T-cell (primary cell): ENCODE measurements at regions not wholly inside any gene's neighbourhood (a gene's known extent, or its start where the extent isn't known, plus 50 kb on each side); places are given as distances from the start of the nearest gene placed in this dataset.
"Not testable (repeated sequence)": the region's sequence is repeated elsewhere in the genome, so short reads cannot be mapped to it uniquely, and the experiment has no call there.

Experiments used
- ATAC-seq, 4 experiments: fragments of 200-7000 bp in 3 of 4; fragments of 150-1000 bp in 1 of 4; cut with Tn5 transposase; replicated peaks in 1 of 4; 1 replicate in 3 of 4; 2 replicates in 1 of 4; pipeline ENCODE4 v1.10.0; 2021; ENCODE audit warnings: moderate library complexity in 3 of 4, mild to moderate bottlenecking in 2 of 4, moderate number of reproducible peaks in 1 of 4
- CTCF ChIA-PET, 2 donors: fragments of 300-600 bp; sonication (Branson Sonifier 250); formaldehyde crosslinking; loops; one replicate each; lab custom pipeline; 2022; ENCODE audit warnings: antibody characterized with exemption in 2 of 2; lab: Charles Lee
- POLR2A ChIA-PET, 2 donors: fragments of 300-600 bp; sonication (Branson Sonifier 250); formaldehyde crosslinking; loops; one replicate each; lab custom pipeline; 2022; ENCODE audit warnings: antibody characterized with exemption in 2 of 2; lab: Charles Lee
- DNase-seq, 35 experiments: peaks; one replicate each; pipeline versions ENCODE4 v3.0.0 to v3.0.0-alpha.2; 2013 to 2023
- H3K27ac ChIP-seq: one replicate; pipeline ENCODE4 v1.5.1; 2013; ENCODE audit warnings: low read length
- H3K27me3 ChIP-seq, 2 experiments: replicated peaks in 1 of 2; 1 replicate in 1 of 2; 2 replicates in 1 of 2; pipeline versions ENCODE4 v1.6.1 to v1.7.0; 2013; ENCODE audit warnings: low read length in 1 of 2, mixed read lengths in 1 of 2; ENCODE audit not compliant: control insufficient read depth in 2 of 2, insufficient read depth in 2 of 2; ENCODE audit errors: extremely low read depth in 1 of 2
- H3K36me3 ChIP-seq, 2 donors: 1 replicate in 1 of 2; 2 replicates in 1 of 2; pipeline versions ENCODE4 v1.6.1 to v1.7.0; 2013; ENCODE audit warnings: low read length in 1 of 2; ENCODE audit not compliant: control insufficient read depth in 2 of 2, insufficient read depth in 1 of 2; ENCODE audit errors: extremely low read depth in 1 of 2
- H3K4me1 ChIP-seq, 2 experiments: 1 replicate in 1 of 2; 2 replicates in 1 of 2; pipeline versions ENCODE4 v1.6.1 to v1.7.0; 2013; ENCODE audit warnings: low read length in 2 of 2, mixed read lengths in 1 of 2; ENCODE audit not compliant: insufficient read depth in 2 of 2, control insufficient read depth in 1 of 2; ENCODE audit errors: extremely low read depth in 1 of 2
- H3K4me3 ChIP-seq, 2 donors: 1 replicate in 1 of 2; 2 replicates in 1 of 2; pipeline versions ENCODE4 v1.5.1 to v1.7.0; 2013; ENCODE audit warnings: mild to moderate bottlenecking in 2 of 2, low read length in 1 of 2, moderate library complexity in 1 of 2; ENCODE audit not compliant: control insufficient read depth in 1 of 2; ENCODE audit errors: extremely low read depth in 1 of 2
- H3K9me3 ChIP-seq: 2 replicates; pipeline ENCODE4 v1.7.0; 2013
- H3K27ac Mint-ChIP-seq, 2 donors: one replicate each; pipeline ENCODE4 v1.8.0; 2020 to 2021; ENCODE audit warnings: mild to moderate bottlenecking in 2 of 2, mixed read lengths in 2 of 2
- H3K27me3 Mint-ChIP-seq, 2 donors: one replicate each; pipeline ENCODE4 v1.8.0; 2021 to 2022; ENCODE audit warnings: mixed read lengths in 2 of 2
- H3K36me3 Mint-ChIP-seq: one replicate; pipeline ENCODE4 v1.8.0; 2021; ENCODE audit warnings: mixed read lengths
- H3K4me1 Mint-ChIP-seq, 3 donors: one replicate each; pipeline ENCODE4 v1.8.0; 2020 to 2022; ENCODE audit warnings: mixed read lengths in 3 of 3, mild to moderate bottlenecking in 1 of 3
- H3K4me3 Mint-ChIP-seq, 3 donors: one replicate each; pipeline ENCODE4 v1.8.0; 2020 to 2022; ENCODE audit warnings: mild to moderate bottlenecking in 3 of 3, mixed read lengths in 3 of 3, moderate library complexity in 3 of 3
- H3K9me3 Mint-ChIP-seq, 3 donors: one replicate each; pipeline ENCODE4 v1.8.0; 2020 to 2022; ENCODE audit warnings: mixed read lengths in 3 of 3
- WGBS: methylation state at CpG from one replicate; pipeline ENCODE4 v1.1.5; 2013; ENCODE audit warnings: missing lambda C conversion rate; ENCODE audit not compliant: insufficient coverage; 5-methylcytosine and 5-hydroxymethylcytosine counted together

GRCh38 chr2:237234268-237234667 lies 148.6 kb downstream of the COPS8 start:
- H3K4me1 Mint-ChIP-seq: no peaks in the 10 kb centered on the region
- ATAC-seq: no peak

GRCh38 chr2:237235383-237236095 lies 149.8 kb downstream of the COPS8 start:
- Histone ChIP-seq H3K27ac (no peak overlapping the region), H3K4me1 (no peaks in the 10 kb centered on the region), H3K27me3 (peaks cover 0 to 11% of the 10 kb centered on the region in 2 experiments), H3K9me3 (no peaks in the 10 kb centered on the region), H3K36me3 (no peaks in the 10 kb centered on the region), H3K4me3 (no peak overlapping the region)
- Mint-ChIP-seq H3K4me3 (no peak overlapping the region), H3K27ac (no peak overlapping the region), H3K9me3 (peaks cover 0 to under 1% (median 0%) of the 10 kb centered on the region in 3 donors), H3K4me1 (no peaks in the 10 kb centered on the region), H3K36me3 (no peaks in the 10 kb centered on the region), H3K27me3 (peaks cover 8 to 31% of the 10 kb centered on the region in 2 donors)
- POLR2A ChIA-PET: no interaction called here
- WGBS: 85% methylated on average over 3 of the region's 6 CpGs
- ATAC-seq: no peak
- CTCF ChIA-PET: no interaction called here
- DNase-seq: no peak

More at GRCh38 chr2:237234268-237234667, 148.6 kb downstream of the COPS8 start:
- Histone ChIP-seq H3K27ac (no peak overlapping the region), H3K4me1 (no peaks in the 10 kb centered on the region), H3K9me3 (no peaks in the 10 kb centered on the region), H3K27me3 (peaks cover 0 to 11% of the 10 kb centered on the region in 2 experiments), H3K36me3 (no peaks in the 10 kb centered on the region), H3K4me3 (no peak overlapping the region)
- no peak overlapping the region for H3K4me3 Mint-ChIP-seq
- no peaks in the 10 kb centered on the region for H3K9me3 Mint-ChIP-seq
- no peak for DNase-seq
- peaks cover 12 to 35% of the 10 kb centered on the region in 2 donors for H3K27me3 Mint-ChIP-seq
- no peak overlapping the region for H3K27ac Mint-ChIP-seq
- no CpG with 5 or more reads among the region's 2 CpGs for WGBS
- no peaks in the 10 kb centered on the region for H3K36me3 Mint-ChIP-seq
- CTCF ChIA-PET: no interaction called here
- POLR2A ChIA-PET: no interaction called here

- Mint-ChIP-seq H3K27me3 (peaks cover 8 to 30% of the 10 kb centered on the region in 2 donors), H3K4me1 (no peaks in the 10 kb centered on the region), H3K27ac (no peak overlapping the region), H3K4me3 (no peak overlapping the region), H3K9me3 (peaks cover 0 to 7% (median 3%) of the 10 kb centered on the region in 3 donors), H3K36me3 (no peaks in the 10 kb centered on the region)
- H3K36me3 ChIP-seq: no peaks in the 10 kb centered on the region
- H3K4me1 ChIP-seq: no peaks in the 10 kb centered on the region
- ChIA-PET POLR2A (no interaction called here), CTCF (no interaction called here)
- no peak overlapping the region for H3K27ac ChIP-seq
- no peaks in the 10 kb centered on the region for H3K9me3 ChIP-seq
- no peak for DNase-seq
- peaks cover 0 to 8% of the 10 kb centered on the region in 2 experiments for H3K27me3 ChIP-seq
- ATAC-seq: no peak
- 80% methylated on average over 2 of the region's 2 CpGs for WGBS
- H3K4me3 ChIP-seq: no peak overlapping the region
Observed at GRCh38 chr2:237236188-237236587, 150.5 kb downstream of the COPS8 start.

GRCh38 chr2:237238249-237238648 lies 152.6 kb downstream of the COPS8 start:
- Mint-ChIP-seq H3K27ac (no peak overlapping the region), H3K9me3 (peaks cover 7 to 22% (median 12%) of the 10 kb centered on the region in 3 donors)
- ATAC-seq: no peak

GRCh38 chr2:237240252-237240651 lies 154.6 kb downstream of the COPS8 start:
- 93% methylated on average over 2 of the region's 5 CpGs for WGBS
- ChIA-PET CTCF (no interaction called here), POLR2A (no interaction called here)
- H3K36me3 Mint-ChIP-seq: no peaks in the 10 kb centered on the region
- H3K36me3 ChIP-seq: no peaks in the 10 kb centered on the region
- peaks cover 8 to 18% of the 10 kb centered on the region in 2 donors for H3K27me3 Mint-ChIP-seq
- ATAC-seq (no peak), DNase-seq (no peak)
- no peaks in the 10 kb centered on the region for H3K4me1 ChIP-seq
- peaks cover 2% of the 10 kb centered on the region for H3K9me3 ChIP-seq
- no peak overlapping the region for H3K4me3 ChIP-seq
- no peak overlapping the region for H3K27ac ChIP-seq
- no peaks in the 10 kb centered on the region for H3K4me1 Mint-ChIP-seq
- H3K27me3 ChIP-seq: peaks cover 0 to 3% of the 10 kb centered on the region in 2 experiments
- H3K9me3 Mint-ChIP-seq: peaks cover 10 to 25% (median 15%) of the 10 kb centered on the region in 3 donors
- H3K4me3 Mint-ChIP-seq: no peak overlapping the region
- no peak overlapping the region for H3K27ac Mint-ChIP-seq

More at GRCh38 chr2:237238249-237238648, 152.6 kb downstream of the COPS8 start:
- no peak overlapping the region for H3K4me3 Mint-ChIP-seq
- no peaks in the 10 kb centered on the region for H3K4me1 ChIP-seq
- H3K27me3 ChIP-seq: peaks cover 0 to 7% of the 10 kb centered on the region in 2 experiments
- CTCF ChIA-PET: no interaction called here
- H3K9me3 ChIP-seq: peaks cover 2% of the 10 kb centered on the region
- H3K27ac ChIP-seq: no peak overlapping the region
- H3K36me3 Mint-ChIP-seq: no peaks in the 10 kb centered on the region
- H3K36me3 ChIP-seq: no peaks in the 10 kb centered on the region
- no peaks in the 10 kb centered on the region for H3K4me1 Mint-ChIP-seq
- DNase-seq: no peak
- peaks cover 8 to 22% of the 10 kb centered on the region in 2 donors for H3K27me3 Mint-ChIP-seq
- POLR2A ChIA-PET: no interaction called here
- WGBS: no CpG with 5 or more reads among the region's 3 CpGs
- no peak overlapping the region for H3K4me3 ChIP-seq

GRCh38 chr2:237240868-237241267 lies 155.2 kb downstream of the COPS8 start:
- CTCF ChIA-PET, H3K4me1 Mint-ChIP-seq, DNase-seq, H3K27ac Mint-ChIP-seq, H3K4me1 ChIP-seq, H3K27me3 ChIP-seq, POLR2A ChIA-PET, H3K27ac ChIP-seq, H3K4me3 Mint-ChIP-seq, H3K4me3 ChIP-seq, H3K36me3 ChIP-seq, H3K9me3 ChIP-seq, ATAC-seq, H3K36me3 Mint-ChIP-seq: not testable (repeated sequence)
- Mint-ChIP-seq H3K27me3 (peaks cover 8 to 23% of the 10 kb centered on the region in 2 donors), H3K9me3 (peaks cover 10 to 25% (median 15%) of the 10 kb centered on the region in 3 donors)
- no CpG with 5 or more reads among the region's 3 CpGs for WGBS
